HG03175 (cell line): ENCODE measurements at regions not wholly inside any gene's neighbourhood (a gene's known extent, or its start where the extent isn't known, plus 50 kb on each side); places are given as distances from the start of the nearest gene placed in this dataset.

Source experiments
- ATAC-seq: cut with Tn5 transposase; IDR thresholded peaks from one replicate; pipeline ENCODE4 v1.9.1; 2021; ENCODE audit warnings: mild to moderate bottlenecking, moderate library complexity; ENCODE audit not compliant: unreplicated experiment

DNA sequence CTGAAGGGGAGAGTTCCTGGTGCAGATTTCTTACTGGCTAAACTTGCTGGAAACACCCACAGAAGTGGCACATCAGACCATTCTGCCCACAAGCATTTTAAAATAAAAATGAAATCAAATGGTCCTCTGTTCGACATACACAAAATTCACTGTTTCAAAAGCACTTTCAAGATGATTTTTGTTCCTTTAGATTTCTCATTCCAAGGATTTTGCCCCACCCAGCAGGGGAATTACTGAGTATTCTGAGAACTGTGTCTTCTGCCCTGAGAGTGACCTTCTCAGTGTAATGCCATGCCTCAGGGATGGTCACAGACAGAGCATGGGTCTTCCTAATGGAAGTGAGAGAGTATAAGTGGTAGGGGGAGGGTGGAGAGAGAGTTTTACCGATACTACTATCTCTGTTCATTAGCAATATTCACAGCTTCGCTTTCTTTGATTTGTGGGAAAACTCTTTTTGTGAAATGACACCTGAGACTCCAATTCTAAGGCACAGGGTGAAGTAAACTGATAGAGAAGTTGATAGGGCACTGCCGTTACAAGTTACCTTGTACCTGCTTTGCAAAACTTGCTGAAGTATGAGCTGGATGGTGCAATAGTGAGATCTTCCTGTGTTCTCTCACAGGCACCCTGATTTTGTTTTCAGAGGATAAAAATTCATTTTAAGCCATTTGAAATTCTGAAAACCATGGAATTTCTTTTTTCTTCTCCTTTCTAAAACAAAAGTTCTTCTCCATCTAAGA is 95.8 kb upstream of the CD180 start:
- no peak for ATAC-seq

- no peak for ATAC-seq
Measured at GRCh38 chr5:67291671-67292070, 95.1 kb upstream of the CD180 start.

DNA sequence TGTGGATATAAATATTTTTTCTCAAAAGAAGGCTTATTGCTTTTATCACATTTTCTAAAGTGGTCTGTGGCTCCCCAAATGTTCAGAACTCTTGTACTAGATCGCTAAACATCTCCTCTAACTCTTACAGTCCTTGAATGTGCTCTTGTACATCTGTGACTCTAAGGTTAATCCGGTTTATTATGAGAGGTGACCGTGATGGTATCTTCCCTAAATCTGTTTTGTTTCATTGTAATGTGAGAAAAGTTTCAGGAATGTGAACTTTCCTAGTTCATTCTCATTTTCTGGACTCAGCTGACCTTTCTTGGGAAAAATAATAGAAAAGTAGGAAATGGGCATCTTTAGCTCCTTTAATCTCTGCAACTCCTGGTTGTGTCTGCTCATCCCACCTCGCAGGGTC is 94.5 kb upstream of the CD180 start:
- ATAC-seq: no peak

- no peak for ATAC-seq
Measured at GRCh38 chr5:67290655-67291054, 94.1 kb upstream of the CD180 start.

DNA sequence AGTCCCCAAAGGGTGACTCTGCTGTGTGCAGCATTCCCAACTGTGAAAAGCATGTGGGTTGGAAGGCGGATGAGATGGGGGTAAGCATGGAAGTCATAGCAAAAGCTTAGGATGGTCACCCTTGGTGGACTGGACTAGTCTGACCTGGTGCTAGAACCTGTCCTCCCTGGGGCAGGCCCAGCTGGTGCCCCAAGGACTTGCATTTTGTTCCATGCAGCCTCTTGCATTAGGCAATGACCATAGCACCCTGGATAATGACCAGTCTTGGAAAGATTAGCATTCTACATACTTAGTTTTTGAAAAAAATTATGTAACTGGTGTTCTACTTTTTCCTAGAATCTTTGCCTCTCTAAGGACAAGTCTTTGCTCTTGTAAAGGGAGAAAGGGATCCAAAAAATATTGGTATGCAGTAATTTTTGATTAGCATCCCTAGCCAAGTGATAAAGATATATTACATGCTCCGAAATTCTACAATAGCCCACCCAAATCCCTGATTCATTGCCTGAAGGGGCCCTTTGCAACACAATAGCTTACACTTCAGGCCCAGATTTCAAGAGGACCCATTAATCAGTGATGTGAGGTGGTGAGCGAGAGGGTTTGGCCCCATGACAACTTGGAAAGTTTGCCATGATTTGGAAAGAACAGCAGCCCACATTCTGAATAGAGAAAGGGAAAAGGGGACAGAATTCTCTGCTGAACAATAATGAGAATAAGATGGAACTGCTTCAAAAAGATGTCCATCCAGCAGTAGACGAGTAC is 93.3 kb upstream of the CD180 start:
- ATAC-seq: no peak

DNA sequence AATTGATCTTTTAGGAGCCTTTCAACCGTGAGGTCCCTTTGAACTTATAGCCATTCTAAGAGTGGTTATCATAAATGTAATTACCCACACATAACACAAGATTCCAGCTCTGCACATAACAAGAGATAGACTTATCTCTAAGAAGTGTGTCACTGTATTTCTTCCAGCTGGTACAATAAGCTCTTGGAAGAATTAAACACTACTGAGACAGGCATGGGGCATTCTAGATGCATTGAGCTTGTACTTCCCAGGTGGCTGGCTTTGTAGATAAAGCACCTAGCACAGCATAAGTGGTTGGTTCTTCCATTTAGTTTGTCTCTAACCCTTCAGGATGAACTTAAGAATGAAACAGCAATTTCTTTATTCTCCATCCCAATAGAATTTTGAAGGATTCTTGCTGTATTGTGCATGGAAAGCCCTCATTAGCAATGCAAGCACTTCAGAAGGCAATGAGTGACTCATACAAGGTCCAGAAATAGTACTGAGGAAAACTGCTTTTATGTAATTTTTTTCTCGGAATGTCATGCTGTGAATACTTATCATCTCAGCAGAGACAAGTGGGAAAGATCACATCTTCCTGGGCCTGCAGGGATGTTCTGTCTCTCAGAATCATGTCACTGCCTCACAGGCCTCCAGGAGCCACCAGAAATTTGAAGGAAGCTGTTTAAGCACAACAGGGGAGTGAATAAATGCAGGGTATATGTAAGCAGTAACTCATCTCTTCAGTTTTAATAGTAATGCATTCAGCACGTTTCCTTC is 91.1 kb upstream of the CD180 start:
- ATAC-seq: no peak

DNA sequence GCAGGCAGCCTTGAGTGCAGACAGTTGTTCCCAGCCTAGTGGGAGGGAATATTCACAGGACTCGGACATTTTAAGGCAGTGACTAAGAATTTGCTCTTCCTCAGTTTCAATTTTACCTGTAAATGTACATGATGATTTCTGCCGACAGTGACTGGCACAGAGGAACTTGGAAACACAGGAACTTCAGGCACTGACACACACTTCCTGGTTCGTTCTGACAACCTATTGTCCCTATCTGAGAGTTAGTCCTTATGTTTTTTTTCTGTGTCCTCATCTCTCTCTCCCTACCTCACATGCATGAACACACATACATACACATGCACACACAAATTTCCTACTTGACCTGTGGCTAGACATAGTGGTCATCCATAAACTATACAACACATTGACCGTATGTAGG is 89.4 kb upstream of the CD180 start:
- no peak for ATAC-seq

DNA sequence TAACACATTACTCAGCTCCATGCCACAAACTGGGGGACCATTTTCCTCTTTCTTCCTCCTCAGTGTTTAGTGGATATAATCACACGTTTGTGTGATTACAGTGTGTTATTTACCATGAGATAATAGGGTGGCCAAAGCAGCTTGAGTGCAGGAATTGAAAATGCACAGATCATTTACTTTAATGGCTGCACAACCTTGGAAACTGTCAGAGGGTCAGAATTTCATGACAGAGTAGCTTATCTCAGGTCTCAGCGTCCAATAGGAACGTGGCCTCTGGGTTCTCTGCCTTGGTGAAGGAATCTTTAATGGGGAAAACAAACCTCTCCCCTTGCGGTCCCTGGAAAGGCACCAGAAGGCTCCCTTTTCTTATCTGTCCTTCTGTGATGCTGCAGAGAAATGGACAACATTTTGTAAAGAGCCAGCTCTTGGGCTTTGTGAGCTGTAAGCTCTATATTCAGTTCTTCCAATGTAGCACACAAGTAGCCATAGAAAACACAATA is 87.4 kb upstream of the CD180 start:
- no peak for ATAC-seq

- ATAC-seq: no peak
Measured at GRCh38 chr5:67283275-67283987, 86.8 kb upstream of the CD180 start.

GRCh38 chr5:67281874-67282273 is 85.3 kb upstream of the CD180 start:
- ATAC-seq: no peak

DNA sequence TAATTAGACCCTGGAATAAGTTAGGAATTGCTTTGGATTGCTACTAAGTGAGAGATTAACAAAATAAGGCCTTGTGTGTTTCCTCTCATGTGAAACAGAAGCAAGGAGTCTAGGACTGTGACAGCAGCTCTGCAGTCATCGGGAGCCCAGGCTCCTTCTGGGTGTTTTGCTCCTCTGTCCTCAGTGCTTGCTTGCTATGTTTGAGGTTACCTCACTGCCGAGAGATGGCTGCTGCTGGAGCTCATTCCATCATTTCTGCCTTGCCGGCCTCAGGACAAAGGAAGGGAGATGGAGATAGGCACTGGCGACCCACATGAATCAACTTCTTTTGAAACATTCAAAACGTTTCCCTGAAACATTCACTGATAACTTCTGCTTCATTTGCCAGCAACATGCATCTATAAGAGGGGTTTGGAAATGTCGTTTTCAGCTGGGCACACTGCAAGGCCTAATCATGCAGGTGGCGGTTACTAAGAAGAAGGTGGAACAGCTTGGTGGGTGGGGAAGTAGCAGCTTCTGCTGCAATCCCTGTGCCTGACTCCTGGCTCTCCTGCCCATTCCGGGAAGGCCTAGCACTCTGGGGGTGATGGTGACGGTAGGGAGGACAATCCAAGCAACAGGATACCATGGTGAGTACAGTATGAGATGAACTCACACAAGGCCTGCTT is 77.2 kb upstream of the CD180 start:
- no peak for ATAC-seq

- ATAC-seq: no peak
Measured at GRCh38 chr5:67272453-67273130, 76.0 kb upstream of the CD180 start.

DNA sequence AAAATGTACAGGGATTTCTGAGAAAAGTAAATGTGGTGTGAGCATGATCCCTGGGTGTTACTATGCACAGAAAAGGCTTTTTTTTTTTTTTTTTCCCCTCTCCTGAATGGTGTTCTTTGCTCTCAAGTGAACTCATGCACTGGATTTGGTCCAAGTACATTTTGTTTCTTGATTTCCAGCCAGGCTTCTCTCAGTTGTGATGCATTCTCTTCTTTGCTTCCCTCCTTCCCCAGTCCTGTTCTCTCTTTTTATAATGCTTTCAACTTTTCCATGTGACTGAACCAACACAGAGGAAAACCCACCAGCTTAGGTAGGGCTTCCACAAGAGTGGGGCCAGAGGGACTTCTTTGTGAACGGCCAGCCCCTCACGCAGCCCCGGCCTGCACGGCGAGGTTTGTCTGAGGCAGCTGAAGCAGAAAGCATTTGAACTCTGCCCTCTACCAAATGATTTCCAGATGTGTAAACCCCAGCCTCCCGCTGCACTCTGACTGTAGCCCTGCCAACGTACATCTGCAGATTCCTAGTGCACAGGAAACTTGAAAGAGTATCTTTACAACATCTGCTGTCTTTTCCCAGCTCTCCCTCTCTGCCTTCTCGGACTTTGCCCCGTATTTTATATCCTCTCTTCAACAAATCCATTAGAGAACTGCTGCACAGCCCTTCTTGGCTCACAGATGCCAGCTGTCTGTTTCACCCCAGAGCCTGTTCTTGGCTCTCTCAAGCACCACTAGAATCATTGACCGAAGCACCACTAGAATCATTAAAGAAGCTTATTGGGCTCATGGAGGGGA is 71.8 kb upstream of the CD180 start:
- no peak for ATAC-seq

DNA sequence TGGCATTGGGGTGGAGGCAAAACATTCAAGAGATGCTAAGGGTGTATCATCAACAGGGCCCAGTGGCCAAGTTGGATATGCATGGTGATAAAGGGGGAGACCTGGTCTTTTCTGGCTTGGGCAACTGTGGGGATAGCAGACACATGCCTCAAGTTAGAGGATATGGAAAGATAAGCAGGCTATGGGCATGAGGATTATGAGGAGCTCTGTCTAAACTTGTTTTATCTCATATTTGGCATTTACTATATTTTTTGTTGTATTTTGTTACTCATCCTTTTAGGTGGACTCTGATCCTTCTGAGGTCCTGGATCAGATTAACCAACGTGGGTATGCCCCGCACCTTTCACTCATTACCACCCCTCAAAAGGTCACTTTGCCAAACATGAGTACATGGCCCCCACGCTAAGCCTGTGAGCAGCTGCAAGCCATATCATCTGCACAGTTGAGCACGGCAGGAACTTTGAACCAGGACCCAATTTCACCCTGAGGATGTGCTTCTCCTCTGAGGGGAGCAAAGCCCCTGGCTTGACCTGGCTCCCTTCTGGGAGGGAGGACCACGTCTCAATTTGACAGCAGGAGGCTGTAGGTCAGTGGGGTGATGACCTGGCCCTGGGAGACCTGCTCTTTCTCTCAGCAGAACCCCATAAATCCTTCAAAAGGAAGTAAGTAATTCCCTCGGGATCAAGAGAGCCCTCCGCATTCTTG is 71.1 kb upstream of the CD180 start:
- no peak for ATAC-seq

DNA sequence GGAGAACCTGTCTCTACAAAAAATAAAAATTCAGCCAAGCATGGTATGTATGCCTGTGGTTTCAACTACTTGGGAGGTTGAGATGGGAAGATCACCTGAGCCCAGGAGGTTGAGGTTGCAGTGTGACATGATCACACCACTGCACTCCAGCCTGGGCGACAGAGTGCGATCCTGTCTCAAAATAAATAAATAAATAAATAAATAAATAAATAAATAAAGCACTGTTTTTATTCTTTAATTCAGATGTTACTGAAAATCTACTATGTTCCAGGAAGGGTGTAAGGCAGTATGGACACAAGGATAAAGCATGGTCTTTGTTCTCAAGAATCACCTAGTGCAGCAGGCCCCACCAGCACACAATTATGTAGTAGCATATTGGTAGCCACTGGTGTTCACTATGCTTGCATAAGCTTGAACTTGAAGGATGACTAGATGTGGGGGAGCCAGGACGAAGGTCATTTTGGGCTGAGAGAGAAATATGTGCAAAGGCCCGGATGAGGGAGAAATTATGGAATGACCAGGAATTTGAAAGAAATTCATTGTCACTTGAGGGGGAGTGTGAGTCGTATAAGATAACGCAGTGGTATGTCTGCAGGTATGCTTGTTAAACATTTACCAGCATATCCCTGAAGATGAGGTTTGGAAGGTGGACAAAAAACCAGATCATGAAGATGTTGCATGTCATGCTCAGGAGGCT is 70.2 kb upstream of the CD180 start:
- ATAC-seq: no peak

DNA sequence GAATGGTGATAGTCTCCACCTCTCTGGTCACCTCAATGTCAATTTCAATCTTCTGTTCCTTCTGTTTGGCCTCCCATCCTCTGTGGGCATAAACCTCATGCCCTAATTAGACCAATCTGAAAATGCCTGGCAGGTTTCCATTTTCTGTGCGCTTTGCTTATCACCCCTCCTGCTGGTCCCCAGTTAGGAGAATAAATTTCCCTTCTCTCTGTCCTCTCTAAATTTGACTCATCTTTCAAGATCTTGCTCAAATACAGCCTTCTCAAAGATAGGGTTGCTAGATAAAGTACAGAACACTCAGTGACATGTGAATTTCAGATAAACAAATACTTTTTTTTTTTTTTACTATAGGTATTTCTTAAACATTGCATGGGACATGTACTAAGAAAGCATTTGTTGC is 69.4 kb upstream of the CD180 start:
- ATAC-seq: no peak

DNA sequence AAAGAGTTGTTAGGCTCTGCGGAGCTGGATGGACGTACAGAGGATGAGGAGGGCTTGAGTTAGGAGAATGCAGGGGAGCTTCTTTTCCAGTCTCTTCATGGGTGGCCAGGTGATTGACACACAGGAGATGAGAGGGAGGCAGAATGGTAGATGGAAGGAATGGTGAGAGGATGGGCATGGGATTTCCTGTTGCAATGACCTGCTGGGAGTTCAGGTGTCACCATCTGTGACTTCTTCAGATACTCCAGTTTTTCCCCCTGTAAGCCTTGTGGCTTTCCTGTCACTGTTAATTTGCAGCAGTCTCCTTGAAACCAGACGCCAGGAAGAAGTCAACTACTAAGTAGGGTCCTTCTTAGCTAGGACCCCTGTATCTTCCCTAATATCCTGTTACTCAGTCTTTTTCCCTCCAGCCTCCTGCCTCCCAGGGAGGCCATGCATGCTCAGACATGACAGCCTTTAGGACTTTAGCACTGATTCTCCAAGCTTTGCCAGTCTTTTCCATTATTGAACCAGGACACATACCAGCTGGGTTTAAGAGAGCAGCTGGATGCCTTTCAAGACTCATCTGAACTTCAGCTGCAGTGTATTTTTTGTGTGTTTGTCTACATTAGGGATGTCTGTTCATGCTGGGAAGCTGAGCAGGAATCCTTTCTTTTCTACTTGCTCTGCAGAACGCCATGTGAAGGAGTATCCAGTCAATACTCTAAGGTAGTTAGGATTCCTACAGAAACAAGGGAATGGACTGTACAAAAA is 67.2 kb upstream of the CD180 start:
- no peak for ATAC-seq
